IMR-90 (cell line): ENCODE measurements at regions not wholly inside any gene's neighbourhood (a gene's known extent, or its start where the extent isn't known, plus 50 kb on each side); places are given as distances from the start of the nearest gene placed in this dataset.

ENCODE experiments used
- ATAC-seq: fragments of 200-7000 bp; cut with Tn5 transposase; 2 replicates; pipeline ENCODE4 v1.9.1; 2020; ENCODE audit warnings: low read depth, mild to moderate bottlenecking, moderate library complexity
- BruUV-seq: library from RNA; stranded (reverse); fragments of 400-500 nt; replicated peaks from 2 replicates; lab custom pipeline; 2021; lab: Mats Ljungman, UMichigan
- CTCF ChIA-PET: fragments of 300-600 bp; formaldehyde crosslinking; extraction: SDS; loops from one replicate; lab custom pipeline; 2021; ENCODE audit warnings: antibody characterized with exemption; lab: Yijun Ruan, JAX
- POLR2A ChIA-PET: fragments of 300-600 bp; sonication (Branson Sonifier 250); formaldehyde crosslinking; loops from one replicate; lab custom pipeline; 2022; ENCODE audit warnings: antibody characterized with exemption; ENCODE audit not compliant: unreplicated experiment; lab: Charles Lee
- DNase-seq: peaks from one replicate; pipeline ENCODE4 v3.0.0; 2013
- H2AFZ ChIP-seq: replicated peaks from 2 replicates; pipeline ENCODE3; 2013; ENCODE audit warnings: low read length, mild to moderate bottlenecking; ENCODE audit not compliant: poor library complexity
- H2AK5ac ChIP-seq: 2 replicates; pipeline ENCODE4 v1.6.1; 2013; ENCODE audit warnings: low read depth, low read length, inconsistent platforms
- H2AK9ac ChIP-seq: replicated peaks from 2 replicates; pipeline ENCODE3; 2013; ENCODE audit warnings: mild to moderate bottlenecking, low read depth, low read length, moderate library complexity; ENCODE audit not compliant: poor library complexity
- H2BK120ac ChIP-seq: 2 replicates; pipeline ENCODE4 v1.6.1; 2013; ENCODE audit warnings: low read depth, low read length, inconsistent platforms
- H2BK15ac ChIP-seq: 3 replicates; pipeline ENCODE4 v1.6.1; 2013; ENCODE audit warnings: low read depth, low read length, inconsistent platforms
- H2BK20ac ChIP-seq: 2 replicates; pipeline ENCODE4 v1.6.1; 2013; ENCODE audit warnings: low read depth, mild to moderate bottlenecking, inconsistent platforms, low read length, moderate library complexity
- H2BK5ac ChIP-seq: 2 replicates; pipeline ENCODE4 v1.6.1; 2013; ENCODE audit warnings: mild to moderate bottlenecking, low read depth, low read length, inconsistent platforms; ENCODE audit not compliant: poor library complexity, severe bottlenecking
- H3K14ac ChIP-seq: replicated peaks from 2 replicates; pipeline ENCODE4 v1.6.1; 2013; ENCODE audit warnings: low read depth, low read length, inconsistent platforms
- H3K18ac ChIP-seq: 2 replicates; pipeline ENCODE4 v1.6.1; 2013; ENCODE audit warnings: low read depth, low read length, control low read depth
- H3K23ac ChIP-seq: 2 replicates; pipeline ENCODE4 v1.6.1; 2013; ENCODE audit warnings: low read depth, low read length, inconsistent platforms
- H3K27ac ChIP-seq: 2 replicates; pipeline ENCODE4 v1.5.1; 2013; ENCODE audit warnings: mild to moderate bottlenecking, control low read depth, low read length; ENCODE audit not compliant: insufficient read depth
- H3K27me3 ChIP-seq: 2 replicates; pipeline ENCODE4 v1.6.1; 2013; ENCODE audit warnings: low read length; ENCODE audit not compliant: control insufficient read depth, insufficient read depth
- H3K36me3 ChIP-seq: 2 replicates; pipeline ENCODE4 v1.6.1; 2013; ENCODE audit warnings: low read length, mixed read lengths; ENCODE audit not compliant: control insufficient read depth, insufficient read depth
- H3K4ac ChIP-seq: 2 replicates; pipeline ENCODE4 v1.6.1; 2013; ENCODE audit warnings: low read depth, low read length, inconsistent platforms
- H3K4me1 ChIP-seq: 2 replicates; pipeline ENCODE4 v1.6.1; 2013; ENCODE audit warnings: low read length, mixed read lengths; ENCODE audit not compliant: control insufficient read depth, insufficient read depth
- H3K4me2 ChIP-seq: 2 replicates; pipeline ENCODE4 v1.6.1; 2013; ENCODE audit warnings: low read depth, mild to moderate bottlenecking, control low read depth, low read length, moderate library complexity
- H3K4me3 ChIP-seq: 2 replicates; pipeline ENCODE4 v1.5.1; 2013; ENCODE audit warnings: low read depth, mild to moderate bottlenecking, control low read depth, low read length, moderate library complexity; ENCODE audit not compliant: insufficient read depth
- H3K56ac ChIP-seq: 2 replicates; pipeline ENCODE4 v1.6.1; 2013; ENCODE audit warnings: low read length, inconsistent platforms; ENCODE audit not compliant: insufficient read depth; ENCODE audit errors: extremely low read depth
- H3K79me1 ChIP-seq, 2 experiments: 2 replicates each; pipeline ENCODE4 v1.6.1; 2013; ENCODE audit warnings: low read length in 2 of 2, inconsistent platforms in 1 of 2, low read depth in 1 of 2
- H3K9ac ChIP-seq: 2 replicates; pipeline ENCODE4 v1.6.1; 2013; ENCODE audit warnings: low read depth, low read length, control low read depth
- H3K9me1 ChIP-seq: 2 replicates; pipeline ENCODE4 v1.6.1; 2013; ENCODE audit warnings: low read length, inconsistent platforms; ENCODE audit not compliant: insufficient read depth
- H3K9me3 ChIP-seq: 2 replicates; pipeline ENCODE4 v1.6.1; 2013; ENCODE audit warnings: low read length; ENCODE audit not compliant: control insufficient read depth, insufficient read depth
- H4K20me1 ChIP-seq: 2 replicates; pipeline ENCODE4 v1.6.1; 2013; ENCODE audit warnings: low read length, inconsistent platforms; ENCODE audit not compliant: insufficient read depth
- H4K5ac ChIP-seq: 2 replicates; pipeline ENCODE4 v1.6.1; 2013; ENCODE audit warnings: mild to moderate bottlenecking, low read depth, low read length, control low read depth
- H4K8ac ChIP-seq, 2 experiments: 2 replicates each; pipeline ENCODE4 v1.6.1; 2013; ENCODE audit warnings: low read depth in 2 of 2, low read length in 2 of 2, control low read depth in 1 of 2, inconsistent platforms in 1 of 2
- H4K91ac ChIP-seq: 2 replicates; pipeline ENCODE4 v1.6.1; 2013; ENCODE audit warnings: low read depth, low read length, inconsistent platforms; ENCODE audit not compliant: insufficient read depth
- BHLHE40 ChIP-seq: fragments of 150-350 bp; IDR thresholded peaks from 2 replicates; pipeline ENCODE4 v1.6.1; 2016; ENCODE audit warnings: mild to moderate bottlenecking, low read depth, low read length
- CEBPB ChIP-seq: IDR thresholded peaks from 2 replicates; pipeline ENCODE4 v1.6.1; 2012; ENCODE audit warnings: low read depth, low read length, improper control_type of control experiment
- CHD1 ChIP-seq: IDR thresholded peaks from 2 replicates; pipeline ENCODE4 v1.6.1; 2012; ENCODE audit warnings: low read depth, low read length, improper control_type of control experiment
- ELK1 ChIP-seq: fragments of 150-350 bp; IDR thresholded peaks from 2 replicates; pipeline ENCODE4 v1.6.1; 2016; ENCODE audit warnings: low read depth, mild to moderate bottlenecking, low read length, moderate library complexity, borderline replicate concordance
- FOS ChIP-seq: fragments of 150-350 bp; IDR thresholded peaks from 2 replicates; pipeline ENCODE4 v1.6.1; 2016; ENCODE audit warnings: low read depth, low read length
- MAFK ChIP-seq: IDR thresholded peaks from 2 replicates; pipeline ENCODE4 v1.6.1; 2012; ENCODE audit warnings: low read depth, low read length, improper control_type of control experiment
- MAZ ChIP-seq: IDR thresholded peaks from 2 replicates; pipeline ENCODE4 v1.6.1; 2012; ENCODE audit warnings: low read depth, mild to moderate bottlenecking, low read length, improper control_type of control experiment, moderate library complexity, borderline replicate concordance
- MXI1 ChIP-seq: IDR thresholded peaks from 2 replicates; pipeline ENCODE4 v1.6.1; 2012; ENCODE audit warnings: low read depth, mild to moderate bottlenecking, low read length, moderate library complexity, borderline replicate concordance
- NFE2L2 ChIP-seq: fragments of 150-350 bp; IDR thresholded peaks from 2 replicates; pipeline ENCODE4 v1.6.1; 2016; ENCODE audit warnings: low read depth, mild to moderate bottlenecking, low read length
- POLR2A ChIP-seq: IDR thresholded peaks from 2 replicates; pipeline ENCODE4 v1.6.1; 2012; ENCODE audit warnings: mild to moderate bottlenecking, low read depth, low read length
- RAD21 ChIP-seq: IDR thresholded peaks from 2 replicates; pipeline ENCODE4 v1.6.1; 2012; ENCODE audit warnings: low read length, improper control_type of control experiment
- RCOR1 ChIP-seq: IDR thresholded peaks from 2 replicates; pipeline ENCODE4 v1.6.1; 2012; ENCODE audit warnings: mild to moderate bottlenecking, low read length, improper control_type of control experiment; ENCODE audit not compliant: insufficient replicate concordance
- RFX5 ChIP-seq: IDR thresholded peaks from 2 replicates; pipeline ENCODE4 v1.8.0; 2012; ENCODE audit warnings: low read depth, mild to moderate bottlenecking, low read length, moderate library complexity
- SMC3 ChIP-seq: fragments of 150-350 bp; IDR thresholded peaks from 2 replicates; pipeline ENCODE4 v1.6.1; 2016; ENCODE audit warnings: low read depth, mild to moderate bottlenecking, antibody characterized with exemption, low read length, moderate library complexity
- USF2 ChIP-seq: fragments of 150-350 bp; IDR thresholded peaks from 2 replicates; pipeline ENCODE4 v1.6.1; 2017; ENCODE audit warnings: mild to moderate bottlenecking, antibody characterized with exemption, low read length, low read depth
- WGBS, 2 experiments: methylation state at CpG; one replicate each; pipeline versions ENCODE4 v1.1.5 to v1.1.7; 2013; ENCODE audit warnings: missing lambda C conversion rate in 2 of 2; ENCODE audit not compliant: insufficient read length in 1 of 2; ENCODE audit errors: extremely low coverage in 2 of 2; 5-methylcytosine and 5-hydroxymethylcytosine counted together
- dilution Hi-C: fragments of 300-500 bp; cut with HindIII; formaldehyde crosslinking; loops from one replicate; pipeline ENCODE4 v1.14.3; 2018; ENCODE audit warnings: low sequenced_read_pairs; ENCODE audit not compliant: unreplicated experiment
- in situ Hi-C: fragments of 300-500 bp; cut with MboI; formaldehyde crosslinking; loops from 3 replicates; pipeline ENCODE4 v1.14.3; 2019; ENCODE audit warnings: low sequenced_read_pairs, inconsistent platforms, mixed read lengths
- intact Hi-C: fragments of 100-400 bp; cut with micrococcal nuclease; formaldehyde crosslinking; loops from 2 replicates; pipeline ENCODE4 v1.10.0; 2022
- TF ChIP-seq, protein P1 (sequence below): conservative IDR thresholded peaks from 2 replicates; pipeline ENCODE4 v1.5.1; 2012; ENCODE audit warnings: mild to moderate bottlenecking, low read depth, low read length, improper control_type of control experiment

- Histone ChIP-seq H3K56ac (no peak overlapping the region), H4K5ac (no peak overlapping the region), H3K23ac (no peak overlapping the region), H3K79me1 (no peaks in the 10 kb centered on the region), H4K91ac (no peak overlapping the region), H3K4me3 (no peak overlapping the region), H3K36me3 (no peaks in the 10 kb centered on the region), H2AFZ (no peak overlapping the region), H3K27me3 (no peaks in the 10 kb centered on the region), H3K18ac (no peak overlapping the region), H2BK5ac (no peak overlapping the region), H2AK5ac (no peak overlapping the region), H3K14ac (no peak overlapping the region), H2AK9ac (no peak overlapping the region), H4K20me1 (no peaks in the 10 kb centered on the region), H3K27ac (no peak overlapping the region), H3K9me3 (peaks cover 3% of the 10 kb centered on the region; the same call in 1 of the 2 replicates), H2BK20ac (no peak overlapping the region), H4K8ac (no peak overlapping the region), H3K9me1 (no peaks in the 10 kb centered on the region), H3K4me2 (no peak overlapping the region), H2BK15ac (no peak overlapping the region), H3K9ac (no peak overlapping the region), H2BK120ac (no peak overlapping the region), H3K4me1 (no peaks in the 10 kb centered on the region), H3K4ac (no peak overlapping the region)
- BruUV-seq: no TSS peak
- WGBS, 2 experiments: 43% methylated on average over 3 of the region's 3 CpGs; no CpG with 5 or more reads in 1 of the 2 experiments
- CTCF ChIA-PET: no interaction called here
- no peak for DNase-seq
- dilution Hi-C loops: no loop called here
- intact Hi-C loops: no loop called here
- TF ChIP-seq, protein P1, sequence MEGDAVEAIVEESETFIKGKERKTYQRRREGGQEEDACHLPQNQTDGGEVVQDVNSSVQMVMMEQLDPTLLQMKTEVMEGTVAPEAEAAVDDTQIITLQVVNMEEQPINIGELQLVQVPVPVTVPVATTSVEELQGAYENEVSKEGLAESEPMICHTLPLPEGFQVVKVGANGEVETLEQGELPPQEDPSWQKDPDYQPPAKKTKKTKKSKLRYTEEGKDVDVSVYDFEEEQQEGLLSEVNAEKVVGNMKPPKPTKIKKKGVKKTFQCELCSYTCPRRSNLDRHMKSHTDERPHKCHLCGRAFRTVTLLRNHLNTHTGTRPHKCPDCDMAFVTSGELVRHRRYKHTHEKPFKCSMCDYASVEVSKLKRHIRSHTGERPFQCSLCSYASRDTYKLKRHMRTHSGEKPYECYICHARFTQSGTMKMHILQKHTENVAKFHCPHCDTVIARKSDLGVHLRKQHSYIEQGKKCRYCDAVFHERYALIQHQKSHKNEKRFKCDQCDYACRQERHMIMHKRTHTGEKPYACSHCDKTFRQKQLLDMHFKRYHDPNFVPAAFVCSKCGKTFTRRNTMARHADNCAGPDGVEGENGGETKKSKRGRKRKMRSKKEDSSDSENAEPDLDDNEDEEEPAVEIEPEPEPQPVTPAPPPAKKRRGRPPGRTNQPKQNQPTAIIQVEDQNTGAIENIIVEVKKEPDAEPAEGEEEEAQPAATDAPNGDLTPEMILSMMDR: no peak
- TF ChIP-seq FOS (no peak), ELK1 (no peak), CEBPB (no peak), BHLHE40 (no peak), RFX5 (no peak), MAZ (no peak), MXI1 (no peak), SMC3 (no peak), NFE2L2 (no peak), USF2 (no peak), POLR2A (no peak), MAFK (no peak), CHD1 (no peak), RCOR1 (no peak), RAD21 (no peak)
- ATAC-seq: no peak
- POLR2A ChIA-PET: no interaction called here
- in situ Hi-C loops: no loop called here
Measured at GRCh38 chr2:33723329-33723728, 124.2 kb upstream of the FAM98A start.
